ENCODE measurements at regions not wholly inside any gene's neighbourhood (a gene's known extent, or its start where the extent isn't known, plus 50 kb on each side); places are given as distances from the start of the nearest gene placed in this dataset.
A peak's percentile ranks its signal among the peaks of the same experiment; 100 is the strongest.

DNA sequence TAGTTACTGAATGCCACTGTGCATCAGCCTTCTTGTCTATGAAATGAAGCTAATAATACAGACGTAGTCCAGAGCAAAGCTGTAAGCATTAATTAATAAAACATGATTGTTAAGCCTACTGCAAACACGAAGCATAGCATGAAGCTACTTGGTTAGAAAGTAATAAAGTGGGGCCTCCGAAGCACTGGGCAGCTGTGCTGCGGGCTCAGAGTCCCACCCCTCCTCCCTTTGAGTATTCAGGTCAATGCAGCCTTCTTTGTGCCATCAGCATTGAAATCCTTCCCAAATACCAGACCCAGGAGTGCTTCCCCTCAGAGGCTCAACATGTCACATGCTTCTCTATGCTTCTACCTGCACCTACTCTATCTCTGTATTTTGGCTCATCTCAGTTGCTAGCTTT, 1112.6 kb downstream of the IGSF11 start:
- Histone ChIP-seq H3K9ac (ENCODE audit: insufficient read depth in 1 of 2, low read length in 2 of 2) (no peak overlapping the region), H3K4me1 (ENCODE audit: control insufficient read depth in 5 of 5, insufficient read depth in 5 of 5, low read length in 5 of 5) (no peaks in the 10 kb centered on the region), H3K9me3 (ENCODE audit: control insufficient read depth in 4 of 4, insufficient read depth in 3 of 4, low read length in 3 of 4) (no peaks in the 10 kb centered on the region), H3K27ac (ENCODE audit: low read depth in 1 of 2, low read length in 1 of 2) (no peak overlapping the region), H3K27me3 (ENCODE audit: control insufficient read depth in 3 of 3, insufficient read depth in 3 of 3, low read length in 2 of 3) (no peaks in the 10 kb centered on the region), H3K36me3 (ENCODE audit: control insufficient read depth in 4 of 4, insufficient read depth in 4 of 4, low read length in 4 of 4) (no peaks in the 10 kb centered on the region), H3K4me3 (no peak overlapping the region)
- ATAC-seq (ENCODE audit: insufficient read depth, low FRiP score), result no peak
- TF ChIP-seq, protein P1, sequence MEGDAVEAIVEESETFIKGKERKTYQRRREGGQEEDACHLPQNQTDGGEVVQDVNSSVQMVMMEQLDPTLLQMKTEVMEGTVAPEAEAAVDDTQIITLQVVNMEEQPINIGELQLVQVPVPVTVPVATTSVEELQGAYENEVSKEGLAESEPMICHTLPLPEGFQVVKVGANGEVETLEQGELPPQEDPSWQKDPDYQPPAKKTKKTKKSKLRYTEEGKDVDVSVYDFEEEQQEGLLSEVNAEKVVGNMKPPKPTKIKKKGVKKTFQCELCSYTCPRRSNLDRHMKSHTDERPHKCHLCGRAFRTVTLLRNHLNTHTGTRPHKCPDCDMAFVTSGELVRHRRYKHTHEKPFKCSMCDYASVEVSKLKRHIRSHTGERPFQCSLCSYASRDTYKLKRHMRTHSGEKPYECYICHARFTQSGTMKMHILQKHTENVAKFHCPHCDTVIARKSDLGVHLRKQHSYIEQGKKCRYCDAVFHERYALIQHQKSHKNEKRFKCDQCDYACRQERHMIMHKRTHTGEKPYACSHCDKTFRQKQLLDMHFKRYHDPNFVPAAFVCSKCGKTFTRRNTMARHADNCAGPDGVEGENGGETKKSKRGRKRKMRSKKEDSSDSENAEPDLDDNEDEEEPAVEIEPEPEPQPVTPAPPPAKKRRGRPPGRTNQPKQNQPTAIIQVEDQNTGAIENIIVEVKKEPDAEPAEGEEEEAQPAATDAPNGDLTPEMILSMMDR (IDR thresholded peaks at IDR 0.05; ENCODE audit: control extremely low read depth, extremely low read depth), result no peak
- WGBS, 2 donors, result 82 to 86% methylated on average over 4 of the region's 4 CpGs
- no peak for DNase-seq

DNA sequence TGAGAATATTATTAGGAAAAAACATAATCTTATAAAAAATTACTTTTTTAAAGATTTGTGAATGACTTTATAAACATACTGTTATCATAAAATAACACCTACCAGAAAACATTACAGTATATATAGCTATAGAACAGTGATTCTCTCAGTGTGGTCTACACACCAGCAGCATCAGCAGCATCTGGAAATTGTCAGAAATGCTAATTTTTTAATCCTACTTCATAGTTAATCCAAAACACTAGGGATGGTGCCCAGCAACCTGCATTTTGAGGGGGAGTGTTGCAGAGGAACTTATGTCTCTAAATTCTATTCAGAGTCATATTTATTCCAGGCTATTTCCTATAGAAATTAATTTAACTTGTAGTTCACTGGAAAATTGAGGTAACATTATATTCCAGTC, 1107.8 kb downstream of the IGSF11 start:
- Histone ChIP-seq H3K9me3 (ENCODE audit: control insufficient read depth in 4 of 4, insufficient read depth in 3 of 4, low read length in 3 of 4) (no peaks in the 10 kb centered on the region), H3K36me3 (ENCODE audit: control insufficient read depth in 4 of 4, insufficient read depth in 4 of 4, low read length in 4 of 4) (no peaks in the 10 kb centered on the region), H3K27ac (ENCODE audit: low read depth in 1 of 2, low read length in 1 of 2) (no peak overlapping the region)

DNA sequence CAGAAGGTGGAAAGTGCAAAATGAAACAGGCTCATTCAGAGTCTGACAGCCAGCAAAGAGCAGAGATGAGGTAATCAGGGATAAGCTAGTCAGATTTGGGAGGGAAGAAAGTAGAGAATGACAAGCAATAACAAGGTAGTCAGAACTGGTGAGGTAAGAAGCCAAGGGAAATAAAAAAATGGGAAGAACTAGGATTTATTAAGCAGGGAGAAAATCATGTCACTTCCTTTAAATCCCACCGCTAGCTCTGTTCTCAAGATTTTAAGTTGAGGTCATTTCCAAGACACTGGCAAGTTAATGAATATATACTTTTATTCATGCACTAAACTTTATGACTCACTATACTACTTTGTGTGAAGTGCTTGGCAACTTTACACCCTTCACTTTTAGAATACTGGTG, 1106.8 kb downstream of the IGSF11 start:
- no peak overlapping the region for H3K9ac ChIP-seq (ENCODE audit: insufficient read depth in 1 of 2, low read length in 2 of 2)
- TF ChIP-seq, protein P1 (IDR thresholded peaks at IDR 0.05; ENCODE audit: control extremely low read depth, extremely low read depth), result no peak
- no peak overlapping the region for H3K27ac ChIP-seq (ENCODE audit: low read depth in 1 of 2, low read length in 1 of 2)
- no peaks in the 10 kb centered on the region for H3K27me3 ChIP-seq (ENCODE audit: control insufficient read depth in 3 of 3, insufficient read depth in 3 of 3, low read length in 2 of 3)
- no peak overlapping the region for H3K4me3 ChIP-seq
- no peaks in the 10 kb centered on the region for H3K9me3 ChIP-seq (ENCODE audit: control insufficient read depth in 4 of 4, insufficient read depth in 3 of 4, low read length in 3 of 4)
- H3K4me1 ChIP-seq (ENCODE audit: control insufficient read depth in 5 of 5, insufficient read depth in 5 of 5, low read length in 5 of 5), result no peaks in the 10 kb centered on the region
- 78 to 85% methylated on average over 1 of the region's 1 CpG for WGBS, 2 donors
- peak in 1 of 3 donors; percentile 12 for DNase-seq
- H3K36me3 ChIP-seq (ENCODE audit: control insufficient read depth in 4 of 4, insufficient read depth in 4 of 4, low read length in 4 of 4), result no peaks in the 10 kb centered on the region
- no peak for ATAC-seq (ENCODE audit: insufficient read depth, low FRiP score)

More for the DNA sequence above, 1107.8 kb downstream of the IGSF11 start:
- Histone ChIP-seq H3K9ac (ENCODE audit: insufficient read depth in 1 of 2, low read length in 2 of 2) (no peak overlapping the region), H3K4me3 (no peak overlapping the region), H3K27me3 (ENCODE audit: control insufficient read depth in 3 of 3, insufficient read depth in 3 of 3, low read length in 2 of 3) (no peaks in the 10 kb centered on the region), H3K4me1 (ENCODE audit: control insufficient read depth in 5 of 5, insufficient read depth in 5 of 5, low read length in 5 of 5) (no peaks in the 10 kb centered on the region)
- ATAC-seq (ENCODE audit: insufficient read depth, low FRiP score), result no peak
- DNase-seq, result no peak
- TF ChIP-seq, protein P1 (IDR thresholded peaks at IDR 0.05; ENCODE audit: control extremely low read depth, extremely low read depth), result no peak

DNA sequence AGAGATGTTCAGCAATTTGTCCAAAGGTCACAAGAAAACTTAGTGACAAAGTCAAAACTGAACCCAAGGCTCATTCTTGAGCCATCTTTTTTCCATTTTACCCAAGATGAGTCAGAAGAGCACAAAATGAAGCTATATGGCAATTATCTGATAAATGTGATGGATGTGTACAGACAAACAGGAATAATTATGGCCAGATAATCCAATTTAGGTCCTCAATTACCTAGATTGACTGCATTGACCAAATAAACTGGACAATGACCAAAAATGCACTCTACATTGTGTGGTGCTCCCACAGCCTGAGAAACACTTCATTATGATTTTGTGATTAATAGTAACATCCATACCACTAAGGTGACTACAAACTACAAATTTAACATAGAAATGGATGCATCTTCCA, 1105.8 kb downstream of the IGSF11 start:
- Histone ChIP-seq H3K9me3 (ENCODE audit: control insufficient read depth in 4 of 4, insufficient read depth in 3 of 4, low read length in 3 of 4) (no peaks in the 10 kb centered on the region), H3K9ac (ENCODE audit: insufficient read depth in 1 of 2, low read length in 2 of 2) (no peak overlapping the region), H3K27ac (ENCODE audit: low read depth in 1 of 2, low read length in 1 of 2) (no peak overlapping the region), H3K36me3 (ENCODE audit: control insufficient read depth in 4 of 4, insufficient read depth in 4 of 4, low read length in 4 of 4) (no peaks in the 10 kb centered on the region), H3K27me3 (ENCODE audit: control insufficient read depth in 3 of 3, insufficient read depth in 3 of 3, low read length in 2 of 3) (no peaks in the 10 kb centered on the region), H3K4me1 (ENCODE audit: control insufficient read depth in 5 of 5, insufficient read depth in 5 of 5, low read length in 5 of 5) (no peaks in the 10 kb centered on the region), H3K4me3 (no peak overlapping the region)
- TF ChIP-seq, protein P1 (IDR thresholded peaks at IDR 0.05; ENCODE audit: control extremely low read depth, extremely low read depth), result no peak
- ATAC-seq (ENCODE audit: insufficient read depth, low FRiP score) (no peak), DNase-seq (no peak)
